B cell (primary cell): ENCODE measurements at regions not wholly inside any gene's neighbourhood (a gene's known extent, or its start where the extent isn't known, plus 50 kb on each side); places are given as distances from the start of the nearest gene placed in this dataset.

Experiments used
- ATAC-seq: fragments of 200-7000 bp; cut with Tn5 transposase; one replicate; pipeline ENCODE4 v1.10.0; 2021; ENCODE audit warnings: low read depth, mild to moderate bottlenecking, moderate number of reproducible peaks, moderate library complexity
- CTCF ChIA-PET: fragments of 350-600 bp; sonication (Branson Sonifier 250); formaldehyde crosslinking; loops from one replicate; lab custom pipeline; 2021; ENCODE audit warnings: antibody characterized with exemption, inconsistent platforms; lab: Charles Lee
- POLR2A ChIA-PET: fragments of 350-600 bp; sonication (Branson Sonifier 250); formaldehyde crosslinking; loops from one replicate; lab custom pipeline; 2021; ENCODE audit warnings: antibody characterized with exemption; lab: Charles Lee
- DNase-seq: peaks from one replicate; pipeline ENCODE4 v3.0.0; 2013
- H2AFZ ChIP-seq: 2 replicates; pipeline ENCODE4 v1.6.1; 2012; ENCODE audit warnings: mild to moderate bottlenecking, low read depth, low read length; ENCODE audit not compliant: insufficient read depth, poor library complexity, severe bottlenecking
- H3K27ac ChIP-seq, 2 donors: 1 replicate in 1 of 2; 2 replicates in 1 of 2; pipeline ENCODE4 v1.5.1; 2012 to 2013; ENCODE audit warnings: low read length in 2 of 2, mild to moderate bottlenecking in 2 of 2, moderate library complexity in 1 of 2
- H3K27me3 ChIP-seq, 4 experiments: fragments of 200-600 bp in 1 of 4; sonication (generic) in 1 of 4; replicated peaks in 1 of 4; 1 replicate in 2 of 4; 2 replicates in 2 of 4; pipeline versions ENCODE4 v1.6.1 to v1.7.0; 2013 to 2016; ENCODE audit warnings: low read length in 3 of 4, mild to moderate bottlenecking in 2 of 4, mixed read lengths in 1 of 4, moderate library complexity in 1 of 4; ENCODE audit not compliant: insufficient read depth in 4 of 4, control insufficient read depth in 3 of 4; ENCODE audit errors: control extremely low read depth in 1 of 4
- H3K36me3 ChIP-seq, 2 experiments: replicated peaks in 1 of 2; 1 replicate in 1 of 2; 2 replicates in 1 of 2; pipeline versions ENCODE4 v1.6.1 to v1.7.1; 2013; ENCODE audit warnings: low read length in 1 of 2; ENCODE audit not compliant: insufficient read depth in 2 of 2, control insufficient read depth in 1 of 2; ENCODE audit errors: control extremely low read depth in 1 of 2, extremely low read depth in 1 of 2
- H3K4me1 ChIP-seq, 2 donors: fragments of 200-600 bp in 1 of 2; sonication (generic) in 1 of 2; 1 replicate in 1 of 2; 2 replicates in 1 of 2; pipeline versions ENCODE4 v1.5.1 to v1.6.1; 2013 to 2017; ENCODE audit warnings: low read length in 2 of 2; ENCODE audit not compliant: control insufficient read depth in 2 of 2, insufficient read depth in 2 of 2
- H3K4me2 ChIP-seq: replicated peaks from 2 replicates; pipeline ENCODE3; 2012; ENCODE audit warnings: mild to moderate bottlenecking, low read depth, low read length; ENCODE audit not compliant: poor library complexity, severe bottlenecking
- H3K4me3 ChIP-seq, 5 experiments: fragments of 200-600 bp in 1 of 5; sonication (generic) in 1 of 5; 1 replicate in 3 of 5; 2 replicates in 2 of 5; pipeline versions ENCODE4 v1.5.1 to v1.7.0; 2011 to 2016; ENCODE audit warnings: low read length in 4 of 5, mild to moderate bottlenecking in 4 of 5, low read depth in 2 of 5, control low read depth in 1 of 5, moderate library complexity in 1 of 5; ENCODE audit not compliant: insufficient read depth in 1 of 5; ENCODE audit errors: control extremely low read depth in 1 of 5, extremely low read depth in 1 of 5
- H3K79me2 ChIP-seq: fragments of 200-600 bp; sonication (generic); one replicate; pipeline ENCODE4 v1.6.0; 2016; ENCODE audit warnings: low read length; ENCODE audit not compliant: control insufficient read depth, insufficient read depth
- H3K9ac ChIP-seq: fragments of 200-600 bp; sonication (generic); 2 replicates; pipeline ENCODE4 v1.6.1; 2017; ENCODE audit warnings: mild to moderate bottlenecking, low read length, moderate library complexity
- H3K9me3 ChIP-seq, 3 donors: one replicate each; pipeline versions ENCODE4 v1.6.1 to v1.7.1; 2013; ENCODE audit warnings: low read length in 2 of 3; ENCODE audit not compliant: control insufficient read depth in 2 of 3, insufficient read depth in 1 of 3; ENCODE audit errors: control extremely low read depth in 1 of 3
- H4K20me1 ChIP-seq: 2 replicates; pipeline ENCODE4 v1.6.0; 2012; ENCODE audit warnings: mild to moderate bottlenecking, low read length; ENCODE audit not compliant: insufficient read depth, control insufficient read depth, poor library complexity, severe bottlenecking
- H3K27ac Mint-ChIP-seq: one replicate; pipeline ENCODE4 v1.8.0; 2021; ENCODE audit warnings: mixed read lengths
- H3K27me3 Mint-ChIP-seq: one replicate; pipeline ENCODE4 v1.8.0; 2021; ENCODE audit warnings: mixed read lengths
- H3K4me1 Mint-ChIP-seq: one replicate; pipeline ENCODE4 v1.8.0; 2021; ENCODE audit warnings: mixed read lengths
- H3K4me3 Mint-ChIP-seq: one replicate; pipeline ENCODE4 v1.8.0; 2021; ENCODE audit warnings: mixed read lengths
- H3K9me3 Mint-ChIP-seq: one replicate; pipeline ENCODE4 v1.8.0; 2022; ENCODE audit warnings: mixed read lengths; ENCODE audit not compliant: insufficient read depth
- CTCF ChIP-seq: fragments of 200-600 bp; IDR thresholded peaks from one replicate; pipeline ENCODE4 v1.8.0; 2022; ENCODE audit warnings: antibody characterized with exemption, mild to moderate bottlenecking
- EZH2 ChIP-seq: IDR thresholded peaks from 2 replicates; pipeline ENCODE4 v1.6.1; 2012; ENCODE audit warnings: borderline replicate concordance, low read depth, mild to moderate bottlenecking, moderate library complexity, low read length; ENCODE audit not compliant: insufficient read depth, poor library complexity, severe bottlenecking
- WGBS: methylation state at CpG from one replicate; pipeline ENCODE4 v1.1.5; 2013; ENCODE audit warnings: missing lambda C conversion rate; ENCODE audit not compliant: insufficient coverage; 5-methylcytosine and 5-hydroxymethylcytosine counted together
- intact Hi-C: fragments of 100-400 bp; cut with micrococcal nuclease; formaldehyde crosslinking; loops from one replicate; pipeline ENCODE4 v1.10.0; 2022

- H3K27me3 Mint-ChIP-seq, result no peaks in the 10 kb centered on the region
- TF ChIP-seq CTCF (no peak), EZH2 (no peak)
- H2AFZ ChIP-seq, result no peak overlapping the region
- no peaks in the 10 kb centered on the region for H3K36me3 ChIP-seq
- CTCF ChIA-PET, result no interaction called here
- no peak overlapping the region for H3K9ac ChIP-seq
- peaks cover 5% of the 10 kb centered on the region for H3K9me3 Mint-ChIP-seq
- H3K4me2 ChIP-seq, result no peak overlapping the region
- no peaks in the 10 kb centered on the region for H4K20me1 ChIP-seq
- H3K27ac ChIP-seq, result no peak overlapping the region
- H3K4me1 ChIP-seq, result no peaks in the 10 kb centered on the region
- H3K4me3 ChIP-seq, result no peak overlapping the region
- 60% methylated on average over 1 of the region's 1 CpG for WGBS
- DNase-seq (no peak), ATAC-seq (no peak)
- POLR2A ChIA-PET, result no interaction called here
- no peaks in the 10 kb centered on the region for H3K9me3 ChIP-seq
- no peaks in the 10 kb centered on the region for H3K4me1 Mint-ChIP-seq
- no peaks in the 10 kb centered on the region for H3K27me3 ChIP-seq
- no peaks in the 10 kb centered on the region for H3K79me2 ChIP-seq
- H3K4me3 Mint-ChIP-seq, result no peak overlapping the region
- intact Hi-C loops, result no loop called here
- H3K27ac Mint-ChIP-seq, result no peak overlapping the region
Measured at GRCh38 chr5:89697581-89697980, 712.0 kb downstream of the CETN3 start.

GRCh38 chr5:89695371-89695770 is 714.2 kb downstream of the CETN3 start:
- intact Hi-C loops, result no loop called here
- H3K4me3 Mint-ChIP-seq, result no peak overlapping the region
- H3K9ac ChIP-seq, result no peak overlapping the region
- H3K27me3 Mint-ChIP-seq, result no peaks in the 10 kb centered on the region
- H3K27me3 ChIP-seq, result no peaks in the 10 kb centered on the region
- ChIA-PET CTCF (no interaction called here), POLR2A (no interaction called here)
- H3K4me1 Mint-ChIP-seq, result peaks cover under 1% of the 10 kb centered on the region
- H3K27ac Mint-ChIP-seq, result no peak overlapping the region
- H3K9me3 Mint-ChIP-seq, result peaks cover 5% of the 10 kb centered on the region
- H3K79me2 ChIP-seq, result no peaks in the 10 kb centered on the region
- H3K4me3 ChIP-seq, result no peak overlapping the region
- ATAC-seq (no peak), DNase-seq (no peak)
- H3K27ac ChIP-seq, result no peak overlapping the region
- WGBS, result 100% methylated on average over 1 of the region's 1 CpG
- H2AFZ ChIP-seq, result no peak overlapping the region
- H3K4me1 ChIP-seq, result peaks cover 0 to 1% of the 10 kb centered on the region in 2 donors
- H3K36me3 ChIP-seq, result no peaks in the 10 kb centered on the region
- no peak for TF ChIP-seq CTCF
- TF ChIP-seq EZH2, result no peak
- no peaks in the 10 kb centered on the region for H3K9me3 ChIP-seq
- no peaks in the 10 kb centered on the region for H4K20me1 ChIP-seq
- no peak overlapping the region for H3K4me2 ChIP-seq
